CD14-positive monocyte (primary cell): ENCODE measurements at regions not wholly inside any gene's neighbourhood (a gene's known extent, or its start where the extent isn't known, plus 50 kb on each side); places are given as distances from the start of the nearest gene placed in this dataset.

ENCODE experiments used
- DNase-seq, 3 donors: peaks; one replicate each; pipeline ENCODE4 v3.0.0-alpha.2; 2011 to 2022
- H2AFZ ChIP-seq: 2 replicates; pipeline ENCODE4 v1.6.0; 2012; ENCODE audit warnings: mild to moderate bottlenecking, low read depth, low read length, inconsistent platforms; ENCODE audit not compliant: insufficient read depth, poor library complexity, severe bottlenecking
- H3K27ac ChIP-seq, 2 donors: 1 replicate in 1 of 2; 2 replicates in 1 of 2; pipeline ENCODE4 v1.5.1; 2012 to 2013; ENCODE audit warnings: low read length in 2 of 2, control low read depth in 1 of 2, inconsistent platforms in 1 of 2, low read depth in 1 of 2, mild to moderate bottlenecking in 1 of 2
- H3K27me3 ChIP-seq, 2 donors: one replicate each; pipeline versions ENCODE4 v1.6.0 to v1.6.1; 2011 to 2013; ENCODE audit warnings: low read length in 2 of 2; ENCODE audit not compliant: control insufficient read depth in 2 of 2, insufficient read depth in 2 of 2
- H3K36me3 ChIP-seq, 2 donors: replicated peaks in 1 of 2; 1 replicate in 1 of 2; 2 replicates in 1 of 2; pipeline versions ENCODE4 v1.5.1 to v1.6.1; 2012 to 2013; ENCODE audit warnings: low read length in 2 of 2, control low read depth in 1 of 2, inconsistent platforms in 1 of 2, mild to moderate bottlenecking in 1 of 2; ENCODE audit not compliant: insufficient read depth in 2 of 2, control insufficient read depth in 1 of 2
- H3K4me1 ChIP-seq, 2 donors: 1 replicate in 1 of 2; 2 replicates in 1 of 2; pipeline versions ENCODE4 v1.5.1 to v1.6.1; 2012 to 2013; ENCODE audit warnings: low read length in 2 of 2, control low read depth in 1 of 2, inconsistent platforms in 1 of 2, mild to moderate bottlenecking in 1 of 2, moderate library complexity in 1 of 2; ENCODE audit not compliant: insufficient read depth in 2 of 2, control insufficient read depth in 1 of 2
- H3K4me2 ChIP-seq: replicated peaks from 2 replicates; pipeline ENCODE3; 2012; ENCODE audit warnings: low read length, moderate library complexity, mild to moderate bottlenecking; ENCODE audit not compliant: poor library complexity, severe bottlenecking; ENCODE audit errors: extremely low read depth
- H3K4me3 ChIP-seq, 3 experiments: fragments of 200-600 bp in 1 of 3; sonication (generic) in 1 of 3; replicated peaks in 1 of 3; 1 replicate in 2 of 3; 2 replicates in 1 of 3; pipeline ENCODE4 v1.5.1; 2011 to 2013; ENCODE audit warnings: low read length in 3 of 3, mild to moderate bottlenecking in 3 of 3, control low read depth in 2 of 3, low read depth in 2 of 3, inconsistent platforms in 1 of 3, moderate library complexity in 1 of 3
- H3K79me2 ChIP-seq: 2 replicates; pipeline ENCODE4 v1.6.0; 2012; ENCODE audit warnings: mild to moderate bottlenecking, control low read depth, inconsistent platforms, low read length, moderate library complexity; ENCODE audit not compliant: insufficient read depth
- H3K9ac ChIP-seq: 2 replicates; pipeline ENCODE4 v1.6.0; 2017; ENCODE audit warnings: low read length, mild to moderate bottlenecking; ENCODE audit not compliant: insufficient read depth, poor library complexity, severe bottlenecking
- H3K9me3 ChIP-seq, 2 donors: replicated peaks in 1 of 2; 1 replicate in 1 of 2; 2 replicates in 1 of 2; pipeline versions ENCODE4 v1.5.1 to v1.6.1; 2012 to 2013; ENCODE audit warnings: low read length in 2 of 2, control low read depth in 1 of 2; ENCODE audit not compliant: control insufficient read depth in 1 of 2, insufficient read depth in 1 of 2
- H4K20me1 ChIP-seq: 2 replicates; pipeline ENCODE4 v1.6.0; 2012; ENCODE audit warnings: mild to moderate bottlenecking, low read length, control low read depth, moderate library complexity; ENCODE audit not compliant: insufficient read depth
- H3K27ac Mint-ChIP-seq, 7 donors: one replicate each; pipeline ENCODE4 v1.8.0; 2020; ENCODE audit warnings: mild to moderate bottlenecking in 7 of 7, mixed read lengths in 7 of 7, moderate library complexity in 6 of 7, inconsistent platforms in 2 of 7
- H3K27me3 Mint-ChIP-seq, 3 donors: one replicate each; pipeline ENCODE4 v1.8.0; 2021 to 2022; ENCODE audit warnings: low read depth in 3 of 3, mild to moderate bottlenecking in 3 of 3, mixed read lengths in 3 of 3, moderate library complexity in 3 of 3, inconsistent platforms in 1 of 3
- H3K36me3 Mint-ChIP-seq, 2 donors: one replicate each; pipeline ENCODE4 v1.8.0; 2020; ENCODE audit warnings: mixed read lengths in 2 of 2, inconsistent platforms in 1 of 2, mild to moderate bottlenecking in 1 of 2
- H3K4me1 Mint-ChIP-seq: one replicate; pipeline ENCODE4 v1.8.0; 2020; ENCODE audit warnings: mild to moderate bottlenecking, mixed read lengths
- H3K4me3 Mint-ChIP-seq, 2 donors: one replicate each; pipeline ENCODE4 v1.8.0; 2020; ENCODE audit warnings: mild to moderate bottlenecking in 2 of 2, mixed read lengths in 2 of 2, moderate library complexity in 1 of 2
- H3K9me3 Mint-ChIP-seq, 7 donors: one replicate each; pipeline ENCODE4 v1.8.0; 2020 to 2022; ENCODE audit warnings: mixed read lengths in 7 of 7, mild to moderate bottlenecking in 6 of 7, moderate library complexity in 6 of 7, inconsistent platforms in 2 of 7
- WGBS: methylation state at CpG from one replicate; pipeline ENCODE4 v1.1.5; 2013; ENCODE audit warnings: missing lambda C conversion rate; ENCODE audit not compliant: insufficient coverage; 5-methylcytosine and 5-hydroxymethylcytosine counted together
- intact Hi-C, 2 donors: fragments of 100-400 bp; cut with micrococcal nuclease; formaldehyde crosslinking; loops; one replicate each; pipeline versions ENCODE4 v1.15.0 to v1.15.1; 2023
- TF ChIP-seq, protein P1 (sequence below): fragments of 200-600 bp; IDR thresholded peaks from one replicate; pipeline ENCODE4 v1.8.0; 2022; ENCODE audit warnings: antibody characterized with exemption, mild to moderate bottlenecking

DNA sequence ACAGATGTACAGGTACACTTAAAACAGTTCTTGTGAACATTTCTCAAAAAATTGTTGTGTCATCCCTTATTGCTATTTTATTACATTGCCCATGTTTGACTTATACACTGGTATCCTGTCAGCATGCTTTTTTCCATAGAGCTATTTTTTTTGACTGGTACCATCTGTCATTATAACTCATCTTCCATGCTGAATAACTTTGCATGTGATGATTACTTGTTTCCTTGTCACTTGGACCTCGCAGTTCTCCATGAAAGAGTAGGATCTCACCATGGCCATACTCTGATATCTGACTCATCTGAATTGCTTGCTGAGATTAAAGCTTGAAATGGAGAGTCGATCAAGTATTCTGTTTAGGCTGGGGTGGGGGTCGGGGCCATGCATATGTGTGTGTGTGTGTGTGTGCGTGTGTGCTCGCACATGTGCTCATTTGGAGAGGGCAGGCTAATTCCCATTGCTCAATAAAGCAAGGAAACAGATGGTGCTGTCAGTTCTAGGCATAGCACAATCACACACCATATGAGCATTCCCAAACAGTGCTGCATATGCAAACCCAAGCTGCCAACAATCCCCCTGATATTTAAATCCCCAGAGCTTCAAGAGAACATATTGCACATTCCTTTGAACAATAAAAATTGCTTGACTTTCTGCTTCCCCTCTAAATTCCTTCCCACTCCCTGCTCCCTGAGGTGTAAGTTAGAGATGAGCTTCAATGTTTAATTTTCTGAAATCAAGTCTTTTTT, 62.9 kb downstream of the NHLRC3 start:
- Histone ChIP-seq H3K9ac (no peak overlapping the region), H3K79me2 (no peaks in the 10 kb centered on the region), H3K27ac (no peak overlapping the region), H3K4me1 (no peaks in the 10 kb centered on the region), H3K4me2 (no peak overlapping the region), H3K4me3 (no peak overlapping the region), H3K9me3 (no peaks in the 10 kb centered on the region), H4K20me1 (no peaks in the 10 kb centered on the region), H3K36me3 (no peaks in the 10 kb centered on the region), H2AFZ (no peak overlapping the region), H3K27me3 (no peaks in the 10 kb centered on the region)
- H3K4me3 Mint-ChIP-seq: no peak overlapping the region
- DNase-seq: no peak
- H3K36me3 Mint-ChIP-seq: no peaks in the 10 kb centered on the region
- intact Hi-C loops: no loop called here
- H3K4me1 Mint-ChIP-seq: no peaks in the 10 kb centered on the region
- peaks cover 0 to 2% (median 1%) of the 10 kb centered on the region in 3 donors for H3K27me3 Mint-ChIP-seq
- peaks cover 0 to 2% (median 0%) of the 10 kb centered on the region in 7 donors for H3K9me3 Mint-ChIP-seq
- TF ChIP-seq, protein P1, sequence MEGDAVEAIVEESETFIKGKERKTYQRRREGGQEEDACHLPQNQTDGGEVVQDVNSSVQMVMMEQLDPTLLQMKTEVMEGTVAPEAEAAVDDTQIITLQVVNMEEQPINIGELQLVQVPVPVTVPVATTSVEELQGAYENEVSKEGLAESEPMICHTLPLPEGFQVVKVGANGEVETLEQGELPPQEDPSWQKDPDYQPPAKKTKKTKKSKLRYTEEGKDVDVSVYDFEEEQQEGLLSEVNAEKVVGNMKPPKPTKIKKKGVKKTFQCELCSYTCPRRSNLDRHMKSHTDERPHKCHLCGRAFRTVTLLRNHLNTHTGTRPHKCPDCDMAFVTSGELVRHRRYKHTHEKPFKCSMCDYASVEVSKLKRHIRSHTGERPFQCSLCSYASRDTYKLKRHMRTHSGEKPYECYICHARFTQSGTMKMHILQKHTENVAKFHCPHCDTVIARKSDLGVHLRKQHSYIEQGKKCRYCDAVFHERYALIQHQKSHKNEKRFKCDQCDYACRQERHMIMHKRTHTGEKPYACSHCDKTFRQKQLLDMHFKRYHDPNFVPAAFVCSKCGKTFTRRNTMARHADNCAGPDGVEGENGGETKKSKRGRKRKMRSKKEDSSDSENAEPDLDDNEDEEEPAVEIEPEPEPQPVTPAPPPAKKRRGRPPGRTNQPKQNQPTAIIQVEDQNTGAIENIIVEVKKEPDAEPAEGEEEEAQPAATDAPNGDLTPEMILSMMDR: no peak
- H3K27ac Mint-ChIP-seq: no peak overlapping the region
- WGBS: 76% methylated on average over 3 of the region's 5 CpGs

DNA sequence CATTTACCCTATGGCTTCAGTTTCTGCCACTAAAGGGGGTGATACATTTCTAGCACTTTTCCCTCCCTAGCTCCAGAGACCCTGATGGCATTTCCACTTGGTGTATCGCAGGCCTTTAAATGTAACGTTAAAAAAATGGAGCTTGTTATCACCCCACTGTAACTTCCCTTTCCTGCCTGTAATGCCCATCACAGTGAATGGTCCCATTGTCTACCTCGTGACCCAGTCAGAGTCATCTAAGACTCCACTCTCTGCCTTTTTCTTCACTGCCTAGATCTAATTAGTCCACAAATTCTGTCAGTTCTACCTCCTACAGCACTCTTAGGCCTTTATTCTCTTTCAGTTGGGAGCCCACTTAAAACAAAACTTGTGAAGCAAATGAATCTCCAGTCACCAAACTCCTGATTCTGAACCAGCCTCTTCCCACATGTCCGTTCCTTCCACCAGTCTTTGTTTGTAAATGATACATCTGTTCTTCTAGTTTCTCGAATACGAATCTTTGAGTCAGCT, 64.8 kb downstream of the NHLRC3 start:
- intact Hi-C loops: no loop called here
- Histone ChIP-seq H4K20me1 (no peaks in the 10 kb centered on the region), H3K9me3 (no peaks in the 10 kb centered on the region), H3K36me3 (no peaks in the 10 kb centered on the region), H3K4me1 (no peaks in the 10 kb centered on the region), H3K79me2 (no peaks in the 10 kb centered on the region), H3K4me3 (no peak overlapping the region), H3K9ac (no peak overlapping the region), H3K4me2 (no peak overlapping the region), H2AFZ (no peak overlapping the region), H3K27ac (no peak overlapping the region), H3K27me3 (no peaks in the 10 kb centered on the region)
- Mint-ChIP-seq H3K27me3 (peaks cover 0 to 2% (median 1%) of the 10 kb centered on the region in 3 donors), H3K9me3 (peaks cover 0 to 2% (median 0%) of the 10 kb centered on the region in 7 donors), H3K27ac (no peak overlapping the region), H3K4me1 (no peaks in the 10 kb centered on the region), H3K4me3 (no peak overlapping the region), H3K36me3 (no peaks in the 10 kb centered on the region)
- no peak for DNase-seq
- TF ChIP-seq, protein P1: no peak
- 71% methylated on average over 6 of the region's 6 CpGs for WGBS
